ENCODE measurements at regions not wholly inside any gene's neighbourhood (a gene's known extent, or its start where the extent isn't known, plus 50 kb on each side); places are given as distances from the start of the nearest gene placed in this dataset.

DNA sequence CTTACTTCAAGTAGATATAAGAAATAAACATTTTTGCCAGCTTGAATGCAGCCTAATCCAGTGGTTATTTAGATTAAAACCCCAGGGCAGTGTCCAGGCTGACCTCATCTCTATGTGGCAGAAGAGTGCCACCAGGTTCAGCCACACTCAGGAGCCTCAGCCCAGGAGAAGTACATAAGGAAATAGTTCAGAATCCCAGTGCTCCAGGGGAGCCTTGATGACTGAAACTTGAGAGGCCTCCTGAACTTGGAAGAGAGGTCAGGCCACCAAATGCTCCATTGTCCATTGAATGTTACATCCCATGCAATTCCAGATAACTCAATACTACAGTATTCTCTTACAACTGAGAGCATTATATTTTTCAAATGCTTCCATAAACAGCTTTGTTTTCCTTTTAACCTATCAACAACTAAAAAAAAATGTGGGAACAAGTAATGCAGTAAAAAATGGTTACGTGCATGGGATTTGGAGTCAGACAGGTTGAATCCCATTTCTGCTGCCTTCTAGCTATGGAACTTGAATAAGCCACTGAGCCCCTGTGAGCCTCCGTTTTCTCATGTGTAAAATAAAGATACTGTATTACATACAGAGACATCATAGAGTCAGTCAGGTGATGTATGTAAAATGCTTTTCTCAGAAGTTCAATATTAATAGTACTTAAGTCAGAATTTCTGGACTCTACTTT lies 248.0 kb downstream of the PLPP3 start:
- TF ChIP-seq, protein P1, sequence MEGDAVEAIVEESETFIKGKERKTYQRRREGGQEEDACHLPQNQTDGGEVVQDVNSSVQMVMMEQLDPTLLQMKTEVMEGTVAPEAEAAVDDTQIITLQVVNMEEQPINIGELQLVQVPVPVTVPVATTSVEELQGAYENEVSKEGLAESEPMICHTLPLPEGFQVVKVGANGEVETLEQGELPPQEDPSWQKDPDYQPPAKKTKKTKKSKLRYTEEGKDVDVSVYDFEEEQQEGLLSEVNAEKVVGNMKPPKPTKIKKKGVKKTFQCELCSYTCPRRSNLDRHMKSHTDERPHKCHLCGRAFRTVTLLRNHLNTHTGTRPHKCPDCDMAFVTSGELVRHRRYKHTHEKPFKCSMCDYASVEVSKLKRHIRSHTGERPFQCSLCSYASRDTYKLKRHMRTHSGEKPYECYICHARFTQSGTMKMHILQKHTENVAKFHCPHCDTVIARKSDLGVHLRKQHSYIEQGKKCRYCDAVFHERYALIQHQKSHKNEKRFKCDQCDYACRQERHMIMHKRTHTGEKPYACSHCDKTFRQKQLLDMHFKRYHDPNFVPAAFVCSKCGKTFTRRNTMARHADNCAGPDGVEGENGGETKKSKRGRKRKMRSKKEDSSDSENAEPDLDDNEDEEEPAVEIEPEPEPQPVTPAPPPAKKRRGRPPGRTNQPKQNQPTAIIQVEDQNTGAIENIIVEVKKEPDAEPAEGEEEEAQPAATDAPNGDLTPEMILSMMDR (IDR thresholded peaks at IDR 0.05): no peak
- TF ChIP-seq POLR2A (IDR thresholded peaks at IDR 0.05): no peak
